ENCODE measurements at regions not wholly inside any gene's neighbourhood (a gene's known extent, or its start where the extent isn't known, plus 50 kb on each side); places are given as distances from the start of the nearest gene placed in this dataset.

DNA sequence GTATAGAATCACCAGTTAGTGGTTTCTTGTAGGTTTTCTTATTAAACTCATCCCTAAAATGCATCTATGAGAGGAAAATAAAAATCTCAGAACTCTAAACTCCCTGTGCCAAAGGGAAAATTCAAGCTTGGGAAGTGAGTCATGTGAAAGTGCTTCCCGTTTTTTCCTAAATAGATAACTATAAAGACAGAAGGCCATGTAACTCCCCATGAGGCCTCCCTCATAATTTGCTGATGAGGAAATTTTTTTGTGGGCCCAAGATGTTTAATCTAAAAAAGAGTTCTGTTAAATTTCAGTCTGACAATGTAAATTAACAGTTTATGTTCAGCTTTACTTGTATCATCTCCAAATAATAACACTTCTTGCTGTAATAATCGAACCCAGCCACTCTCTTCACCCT lies 1273.9 kb downstream of the OTOL1 start:
- no peak for DNase-seq (ENCODE audit: low read depth in 2 of 3, low spot score in 2 of 3)

GRCh38 chr3:162774613-162775100 lies 1278.0 kb downstream of the OTOL1 start:
- no peak for DNase-seq (ENCODE audit: low read depth in 2 of 3, low spot score in 2 of 3)

DNA sequence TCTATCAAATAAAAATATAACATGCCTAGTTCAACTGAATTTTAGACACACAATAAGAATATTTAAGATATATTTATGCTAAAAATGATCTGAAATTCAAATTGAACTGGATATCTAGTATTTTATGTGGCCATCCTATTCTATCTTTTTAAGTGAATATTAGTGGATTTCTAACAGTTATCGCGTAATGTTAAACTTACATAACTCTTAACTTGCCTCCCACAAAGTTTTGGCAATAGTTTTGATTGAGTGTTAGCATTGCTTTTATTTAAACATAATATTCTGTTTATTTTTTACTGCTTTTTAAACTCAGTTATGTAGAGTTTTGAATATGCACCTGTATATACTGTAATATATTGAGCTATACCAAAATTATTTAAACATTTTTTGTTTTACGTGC lies 1279.5 kb downstream of the OTOL1 start:
- DNase-seq (ENCODE audit: low read depth in 2 of 3, low spot score in 2 of 3) = no peak

DNA sequence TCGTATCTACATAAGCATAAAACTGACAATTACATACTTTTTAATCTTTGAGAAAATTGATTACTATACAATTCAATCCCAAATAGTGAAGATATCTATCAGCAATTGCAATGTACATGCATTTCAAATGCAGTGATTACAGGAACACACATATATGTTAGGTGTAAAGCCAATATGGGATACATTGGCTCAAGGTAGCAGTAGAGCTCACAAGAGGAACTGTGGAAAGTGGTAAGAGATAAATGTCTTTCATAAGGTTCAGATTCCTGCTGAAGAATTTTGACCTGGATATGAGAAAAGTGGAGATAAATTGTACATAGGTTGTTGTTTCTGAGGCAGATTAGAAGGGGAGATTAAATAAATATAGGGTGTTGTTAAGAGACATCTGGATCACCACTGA lies 1280.5 kb downstream of the OTOL1 start:
- no peak for DNase-seq (ENCODE audit: low read depth in 2 of 3, low spot score in 2 of 3)

DNA sequence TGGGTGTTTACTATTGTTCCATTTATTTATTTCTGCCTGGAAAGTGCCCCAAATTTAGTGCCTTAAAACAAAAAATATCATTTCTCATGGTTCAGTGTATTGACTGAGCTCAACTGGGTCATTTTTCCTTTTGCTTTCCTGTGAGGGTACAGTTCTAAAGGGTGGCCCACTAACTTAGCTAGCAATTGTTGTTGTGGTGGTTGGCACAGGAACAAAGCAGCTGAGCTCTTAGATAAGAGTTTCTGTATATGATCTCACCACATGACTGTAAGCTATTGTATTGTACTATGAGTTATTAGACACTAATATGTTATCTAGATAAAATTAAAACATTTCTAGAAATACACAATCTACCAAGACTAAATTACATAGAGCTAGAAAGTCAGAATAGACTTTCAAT lies 1283.7 kb downstream of the OTOL1 start:
- no peak for DNase-seq (ENCODE audit: low read depth in 2 of 3, low spot score in 2 of 3)

DNA sequence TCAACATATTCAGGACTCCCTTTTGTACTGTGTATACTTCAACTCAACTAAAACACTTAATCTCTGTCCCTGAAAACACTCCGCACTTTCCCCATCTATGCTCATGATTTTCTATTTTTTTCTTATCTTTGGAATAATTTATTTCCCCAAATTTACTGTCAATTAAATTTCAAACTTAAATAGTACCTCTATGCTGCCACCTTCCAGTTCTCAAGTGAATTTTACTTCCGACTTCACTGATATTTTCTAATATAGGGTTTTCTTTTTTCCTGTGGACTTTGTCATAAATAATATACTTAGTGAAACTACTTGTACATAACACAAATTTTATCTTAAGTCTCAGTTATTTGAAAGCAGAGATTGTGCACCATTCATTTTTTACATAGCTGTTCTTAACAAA lies 1303.3 kb downstream of the OTOL1 start:
- DNase-seq (ENCODE audit: low read depth in 2 of 3, low spot score in 2 of 3) = no peak

DNA sequence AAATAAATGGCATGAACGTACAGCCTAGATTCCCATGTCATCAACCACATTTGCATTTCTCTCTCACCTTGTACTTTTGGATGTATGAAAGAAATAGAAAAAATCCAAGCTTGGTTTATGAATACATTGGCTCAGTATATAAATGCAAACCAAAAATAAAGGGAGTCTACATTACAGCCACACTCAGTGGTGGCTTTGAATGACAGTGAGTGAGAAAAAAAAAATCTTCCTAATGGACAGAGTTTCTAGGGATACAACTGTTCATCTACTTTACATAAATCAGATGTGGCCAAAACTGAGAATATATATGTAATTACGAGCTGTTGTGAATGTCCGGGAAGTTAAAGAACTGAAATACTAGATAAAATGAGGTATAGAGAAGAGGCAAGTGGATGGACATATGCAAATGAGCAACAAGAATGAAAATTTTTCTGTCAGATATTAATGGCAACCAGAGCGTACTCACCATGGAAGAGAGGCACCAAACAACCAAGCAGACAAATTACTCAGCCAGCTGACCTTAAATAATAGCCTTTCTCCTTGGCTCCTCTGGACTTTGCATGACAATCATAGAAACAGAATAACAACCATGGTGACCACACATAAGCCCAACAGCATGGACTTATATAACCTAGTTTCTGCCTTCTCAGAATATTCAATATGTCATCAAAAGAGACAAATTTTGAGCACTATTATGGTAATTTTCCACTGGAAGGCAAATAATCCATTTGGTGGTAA lies 1305.8 kb downstream of the OTOL1 start:
- DNase-seq (ENCODE audit: low read depth in 2 of 3, low spot score in 2 of 3) = no peak

- DNase-seq (ENCODE audit: low read depth in 2 of 3, low spot score in 2 of 3) = no peak
Measured at GRCh38 chr3:162810776-162811175, 1314.2 kb downstream of the OTOL1 start.

DNA sequence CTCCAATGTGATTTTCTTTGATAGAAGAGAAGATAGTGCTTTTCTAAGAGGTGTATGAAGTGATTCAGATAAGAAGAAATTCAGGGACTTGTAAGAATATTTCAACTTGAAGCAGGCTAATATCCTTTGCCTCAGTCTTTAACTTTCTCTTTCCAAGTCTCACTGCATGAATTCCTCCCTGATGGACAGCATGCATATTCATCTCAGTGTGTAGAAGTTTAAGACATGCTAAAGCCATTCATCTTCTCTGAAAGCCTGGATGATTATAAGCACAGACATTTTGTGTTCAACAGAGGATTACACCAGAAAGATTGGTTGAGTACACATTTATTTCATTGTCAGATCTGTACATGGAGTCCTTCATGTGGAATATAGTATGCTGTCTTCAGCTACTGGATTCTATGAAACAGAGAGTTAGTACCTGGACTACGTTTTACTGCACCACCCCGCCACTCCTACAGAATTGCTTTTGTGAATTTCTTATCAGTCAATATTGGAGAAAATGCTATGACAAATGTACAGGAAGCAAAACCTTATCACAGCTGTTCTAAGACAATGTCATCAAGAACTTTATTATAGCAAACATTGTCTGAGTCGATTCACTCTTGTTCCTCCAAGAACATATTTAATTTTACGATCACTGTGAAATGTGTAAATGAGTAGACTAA lies 1346.1 kb downstream of the OTOL1 start:
- DNase-seq (ENCODE audit: low read depth in 2 of 3, low spot score in 2 of 3) = no peak

- no peak for DNase-seq (ENCODE audit: low read depth in 2 of 3, low spot score in 2 of 3)
Measured at GRCh38 chr3:162845918-162846317, 1349.3 kb downstream of the OTOL1 start.

- DNase-seq (ENCODE audit: low read depth in 2 of 3, low spot score in 2 of 3) = no peak
Measured at GRCh38 chr3:162847511-162847910, 1350.9 kb downstream of the OTOL1 start.

DNA sequence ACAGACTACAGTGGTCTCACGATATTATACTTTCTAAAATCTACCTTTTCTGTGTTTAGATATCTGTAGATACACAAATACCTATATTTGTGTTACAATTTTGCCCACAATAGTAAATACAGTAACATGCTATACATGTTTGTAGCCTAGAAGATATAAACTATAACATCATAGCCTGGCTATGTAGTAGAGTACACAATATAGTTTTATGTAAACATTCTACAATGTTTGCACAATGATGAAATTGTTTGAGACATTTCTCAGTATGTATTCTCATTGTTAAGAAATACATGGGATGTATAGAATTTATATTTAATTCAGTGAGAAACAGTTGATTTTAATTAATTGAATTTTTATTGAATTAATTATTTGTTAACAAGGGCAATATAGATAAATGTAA lies 1367.0 kb downstream of the OTOL1 start:
- no peak for DNase-seq (ENCODE audit: low read depth in 2 of 3, low spot score in 2 of 3)

- DNase-seq (ENCODE audit: low read depth in 2 of 3, low spot score in 2 of 3) = no peak
Measured at GRCh38 chr3:162865466-162865865, 1368.9 kb downstream of the OTOL1 start.

GRCh38 chr3:162879021-162879562 lies 1382.5 kb downstream of the OTOL1 start:
- no peak for DNase-seq (ENCODE audit: low read depth in 2 of 3, low spot score in 2 of 3)

DNA sequence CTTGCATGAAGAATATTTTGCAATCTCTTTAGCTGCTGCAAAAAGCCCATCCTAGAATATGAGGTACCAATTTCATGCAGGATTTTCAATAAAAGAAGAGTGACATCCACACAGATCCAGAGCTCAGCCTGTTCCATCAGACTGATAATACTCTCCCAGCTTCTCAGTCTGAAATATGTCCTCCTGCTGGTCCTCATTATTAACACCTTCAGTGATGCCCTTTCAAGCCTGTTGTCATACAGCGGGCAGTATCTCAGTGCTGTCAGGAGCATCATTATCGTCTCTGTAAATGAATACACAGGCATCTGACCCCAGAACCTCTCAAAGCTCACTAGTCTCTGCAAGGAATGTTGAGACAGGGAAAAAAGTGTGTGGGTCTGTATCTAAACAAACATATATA lies 1387.8 kb downstream of the OTOL1 start:
- no peak for DNase-seq (ENCODE audit: low read depth in 2 of 3, low spot score in 2 of 3)

- no peak for DNase-seq (ENCODE audit: low read depth in 2 of 3, low spot score in 2 of 3)
Measured at GRCh38 chr3:162892921-162893793, 1396.5 kb downstream of the OTOL1 start.

GRCh38 chr3:162897291-162897690 lies 1400.7 kb downstream of the OTOL1 start:
- no peak for DNase-seq (ENCODE audit: low read depth in 2 of 3, low spot score in 2 of 3)

DNA sequence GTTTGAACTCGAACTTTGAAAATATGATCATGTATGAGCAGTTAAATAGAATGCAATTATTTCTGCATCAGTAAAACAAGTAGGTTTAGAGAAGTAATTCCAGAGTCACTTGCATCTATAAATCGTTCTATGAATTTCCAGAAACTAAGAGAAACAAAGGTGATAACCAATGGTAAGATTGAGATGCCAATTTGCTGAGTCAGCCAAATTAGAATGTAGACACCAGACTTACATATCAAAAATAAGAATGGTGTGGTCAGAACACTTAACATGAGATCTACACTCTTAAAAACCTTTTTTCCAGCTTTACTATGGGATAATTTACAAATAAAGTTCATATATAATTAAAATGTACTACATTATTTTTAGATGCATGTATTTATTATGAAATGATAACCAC lies 1435.9 kb downstream of the OTOL1 start:
- no peak for DNase-seq (ENCODE audit: low read depth in 2 of 3, low spot score in 2 of 3)

DNA sequence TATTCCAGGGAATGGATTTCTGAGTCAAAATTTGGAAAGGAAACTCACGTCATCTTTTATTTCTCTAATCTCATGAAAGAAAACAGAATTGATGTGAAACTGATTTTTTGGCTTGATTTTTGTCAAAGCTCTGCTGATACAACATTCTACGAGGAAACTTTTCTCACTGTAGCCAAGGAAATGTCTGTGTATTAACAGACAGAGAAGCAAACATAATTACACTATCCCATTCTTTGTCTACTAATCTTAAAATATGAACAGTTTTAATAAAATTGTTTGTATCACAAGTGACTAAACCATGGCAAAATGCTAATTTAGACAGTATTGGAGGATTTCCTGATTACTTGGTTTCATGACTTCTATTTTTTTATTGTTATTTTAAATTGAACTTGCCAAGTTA lies 1437.0 kb downstream of the OTOL1 start:
- no peak for DNase-seq (ENCODE audit: low read depth in 2 of 3, low spot score in 2 of 3)

GRCh38 chr3:162936706-162937105 lies 1440.1 kb downstream of the OTOL1 start:
- DNase-seq (ENCODE audit: low read depth in 2 of 3, low spot score in 2 of 3) = no peak

GRCh38 chr3:162938083-162938482 lies 1441.5 kb downstream of the OTOL1 start:
- no peak for DNase-seq (ENCODE audit: low read depth in 2 of 3, low spot score in 2 of 3)

DNA sequence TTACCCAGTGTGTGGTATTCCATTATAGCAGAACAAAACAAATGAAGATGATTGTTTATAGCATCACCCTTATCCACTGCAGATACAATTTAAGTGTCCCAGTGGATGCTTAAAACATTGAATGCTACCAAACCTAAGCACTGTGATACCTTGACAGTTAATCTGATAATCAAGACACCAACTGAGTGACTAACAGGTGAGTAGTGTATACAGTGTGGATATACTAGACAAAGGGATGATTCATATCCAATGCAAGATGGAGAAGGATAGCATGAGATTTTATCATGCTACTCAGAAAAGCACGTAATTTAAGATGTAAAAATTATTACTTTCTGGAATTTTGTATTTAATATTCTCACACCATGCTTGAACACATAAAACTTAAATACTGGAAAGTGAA lies 1449.0 kb downstream of the OTOL1 start:
- DNase-seq (ENCODE audit: low read depth in 2 of 3, low spot score in 2 of 3) = no peak
